ENCODE measurements at regions not wholly inside any gene's neighbourhood (a gene's known extent, or its start where the extent isn't known, plus 50 kb on each side); places are given as distances from the start of the nearest gene placed in this dataset.

DNA sequence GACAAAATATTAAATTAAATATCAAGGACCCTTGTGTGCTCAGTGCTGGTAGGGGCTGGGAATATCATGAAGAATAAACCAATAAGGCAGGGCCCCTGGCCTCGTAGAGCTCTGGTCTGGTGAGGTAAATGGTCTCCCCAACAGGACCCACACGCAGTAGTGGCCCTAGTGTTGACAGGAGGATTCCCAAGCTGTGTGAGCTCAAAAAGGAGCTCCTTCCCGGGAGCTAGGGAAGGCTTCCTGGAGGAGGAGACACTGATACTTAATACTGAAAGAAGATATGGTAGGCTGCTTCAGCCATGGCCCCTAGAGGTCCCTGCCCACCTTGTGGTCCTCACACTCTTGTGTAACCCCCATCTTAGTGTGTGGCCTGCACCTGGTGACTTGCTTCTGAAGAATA, 209.1 kb downstream of the NFATC2 start:
- TF ChIP-seq, protein P1, sequence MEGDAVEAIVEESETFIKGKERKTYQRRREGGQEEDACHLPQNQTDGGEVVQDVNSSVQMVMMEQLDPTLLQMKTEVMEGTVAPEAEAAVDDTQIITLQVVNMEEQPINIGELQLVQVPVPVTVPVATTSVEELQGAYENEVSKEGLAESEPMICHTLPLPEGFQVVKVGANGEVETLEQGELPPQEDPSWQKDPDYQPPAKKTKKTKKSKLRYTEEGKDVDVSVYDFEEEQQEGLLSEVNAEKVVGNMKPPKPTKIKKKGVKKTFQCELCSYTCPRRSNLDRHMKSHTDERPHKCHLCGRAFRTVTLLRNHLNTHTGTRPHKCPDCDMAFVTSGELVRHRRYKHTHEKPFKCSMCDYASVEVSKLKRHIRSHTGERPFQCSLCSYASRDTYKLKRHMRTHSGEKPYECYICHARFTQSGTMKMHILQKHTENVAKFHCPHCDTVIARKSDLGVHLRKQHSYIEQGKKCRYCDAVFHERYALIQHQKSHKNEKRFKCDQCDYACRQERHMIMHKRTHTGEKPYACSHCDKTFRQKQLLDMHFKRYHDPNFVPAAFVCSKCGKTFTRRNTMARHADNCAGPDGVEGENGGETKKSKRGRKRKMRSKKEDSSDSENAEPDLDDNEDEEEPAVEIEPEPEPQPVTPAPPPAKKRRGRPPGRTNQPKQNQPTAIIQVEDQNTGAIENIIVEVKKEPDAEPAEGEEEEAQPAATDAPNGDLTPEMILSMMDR (IDR thresholded peaks at IDR 0.05), result no peak
- TF ChIP-seq EP300 (IDR thresholded peaks at IDR 0.05), result no peak
